Calu3 (cell line): ENCODE measurements at regions not wholly inside any gene's neighbourhood (a gene's known extent, or its start where the extent isn't known, plus 50 kb on each side); places are given as distances from the start of the nearest gene placed in this dataset.
A peak's percentile ranks its signal among the peaks of the same experiment; 100 is the strongest.

ENCODE experiments used
- BruUV-seq: library from RNA; stranded (reverse); fragments of 400-500 nt; replicated peaks from 2 replicates; lab custom pipeline; 2021; lab: Mats Ljungman, UMichigan
- CTCF ChIA-PET: fragments of 300-600 bp; sonication (Branson Sonifier 250); formaldehyde crosslinking; loops from one replicate; lab custom pipeline; 2022; ENCODE audit warnings: antibody characterized with exemption; lab: Charles Lee
- DNase-seq: peaks from one replicate; pipeline ENCODE4 v3.0.0; 2022
- H3K27ac Mint-ChIP-seq: one replicate; pipeline ENCODE4 v1.8.0; 2022; ENCODE audit warnings: mixed read lengths; ENCODE audit not compliant: unreplicated experiment
- H3K27me3 Mint-ChIP-seq: one replicate; pipeline ENCODE4 v1.8.0; 2022; ENCODE audit warnings: mixed read lengths; ENCODE audit not compliant: unreplicated experiment
- H3K36me3 Mint-ChIP-seq: one replicate; pipeline ENCODE4 v1.8.0; 2022; ENCODE audit warnings: mild to moderate bottlenecking, moderate library complexity, mixed read lengths; ENCODE audit not compliant: insufficient read depth, unreplicated experiment
- H3K4me1 Mint-ChIP-seq: one replicate; pipeline ENCODE4 v1.8.0; 2022; ENCODE audit warnings: mild to moderate bottlenecking, low read depth, mixed read lengths; ENCODE audit not compliant: unreplicated experiment
- H3K4me3 Mint-ChIP-seq: one replicate; pipeline ENCODE4 v1.8.0; 2022; ENCODE audit warnings: mild to moderate bottlenecking, low read depth, moderate library complexity, mixed read lengths; ENCODE audit not compliant: unreplicated experiment
- H3K9me3 Mint-ChIP-seq: one replicate; pipeline ENCODE4 v1.8.0; 2022; ENCODE audit warnings: low read depth, mixed read lengths; ENCODE audit not compliant: unreplicated experiment
- intact Hi-C: fragments of 100-400 bp; cut with micrococcal nuclease; formaldehyde crosslinking; loops from one replicate; pipeline ENCODE4 v1.10.0; 2022; ENCODE audit not compliant: unreplicated experiment
- TF ChIP-seq, protein P1 (sequence below): fragments of 200-600 bp; IDR thresholded peaks from one replicate; pipeline ENCODE4 v1.8.0; 2022; ENCODE audit warnings: antibody characterized with exemption; ENCODE audit not compliant: unreplicated experiment

DNA sequence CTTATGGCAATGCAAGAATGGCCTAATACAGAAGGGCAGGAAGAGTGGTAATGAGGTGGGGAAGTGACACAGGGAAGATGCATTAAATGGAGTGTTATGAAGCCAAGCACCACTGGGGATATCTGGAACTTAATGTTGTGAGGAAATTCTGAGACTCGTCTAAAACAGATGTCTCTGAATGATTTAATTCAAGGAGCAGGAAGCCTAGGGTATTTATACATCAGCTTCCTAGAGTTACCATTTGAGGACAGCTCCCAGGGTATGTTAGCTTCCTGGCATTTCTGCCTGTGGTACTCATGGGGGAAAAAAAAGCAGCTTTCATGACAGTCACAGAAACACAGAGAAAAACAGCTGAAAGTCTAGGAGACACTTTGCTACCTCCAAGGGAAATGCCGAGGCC lies 989.5 kb downstream of the CBLN2 start:
- no peaks in the 10 kb centered on the region for H3K36me3 Mint-ChIP-seq
- peaks cover 12% of the 10 kb centered on the region for H3K9me3 Mint-ChIP-seq
- no peaks in the 10 kb centered on the region for H3K27me3 Mint-ChIP-seq
- TF ChIP-seq, protein P1, sequence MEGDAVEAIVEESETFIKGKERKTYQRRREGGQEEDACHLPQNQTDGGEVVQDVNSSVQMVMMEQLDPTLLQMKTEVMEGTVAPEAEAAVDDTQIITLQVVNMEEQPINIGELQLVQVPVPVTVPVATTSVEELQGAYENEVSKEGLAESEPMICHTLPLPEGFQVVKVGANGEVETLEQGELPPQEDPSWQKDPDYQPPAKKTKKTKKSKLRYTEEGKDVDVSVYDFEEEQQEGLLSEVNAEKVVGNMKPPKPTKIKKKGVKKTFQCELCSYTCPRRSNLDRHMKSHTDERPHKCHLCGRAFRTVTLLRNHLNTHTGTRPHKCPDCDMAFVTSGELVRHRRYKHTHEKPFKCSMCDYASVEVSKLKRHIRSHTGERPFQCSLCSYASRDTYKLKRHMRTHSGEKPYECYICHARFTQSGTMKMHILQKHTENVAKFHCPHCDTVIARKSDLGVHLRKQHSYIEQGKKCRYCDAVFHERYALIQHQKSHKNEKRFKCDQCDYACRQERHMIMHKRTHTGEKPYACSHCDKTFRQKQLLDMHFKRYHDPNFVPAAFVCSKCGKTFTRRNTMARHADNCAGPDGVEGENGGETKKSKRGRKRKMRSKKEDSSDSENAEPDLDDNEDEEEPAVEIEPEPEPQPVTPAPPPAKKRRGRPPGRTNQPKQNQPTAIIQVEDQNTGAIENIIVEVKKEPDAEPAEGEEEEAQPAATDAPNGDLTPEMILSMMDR = no peak
- BruUV-seq = no TSS peak
- no peak overlapping the region for H3K4me3 Mint-ChIP-seq
- intact Hi-C loops = no loop called here
- DNase-seq = no peak
- H3K4me1 Mint-ChIP-seq = no peaks in the 10 kb centered on the region
- CTCF ChIA-PET = no interaction called here
- H3K27ac Mint-ChIP-seq = no peak overlapping the region

DNA sequence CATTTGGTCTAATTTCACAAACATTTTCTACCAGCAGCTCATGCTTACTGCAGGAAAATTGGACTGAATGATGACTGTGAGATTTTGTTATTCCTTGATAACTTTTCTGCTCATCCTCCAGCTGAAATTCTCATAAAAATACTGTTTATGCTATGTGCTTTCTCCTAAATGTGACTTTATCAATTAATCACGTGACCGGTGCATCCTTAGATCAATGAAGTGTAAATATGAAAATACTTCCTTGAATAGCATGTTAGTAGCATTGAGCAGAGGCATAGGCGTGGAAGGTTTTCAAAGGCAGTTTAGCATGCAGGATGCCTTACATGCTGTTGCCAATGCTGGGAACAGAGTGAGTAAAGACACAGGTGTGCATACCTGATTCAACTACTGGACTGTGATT lies 1002.5 kb downstream of the CBLN2 start:
- no TSS peak for BruUV-seq
- Mint-ChIP-seq H3K27me3 (no peaks in the 10 kb centered on the region), H3K36me3 (no peaks in the 10 kb centered on the region), H3K4me1 (no peaks in the 10 kb centered on the region), H3K9me3 (peaks cover 9% of the 10 kb centered on the region), H3K27ac (no peak overlapping the region), H3K4me3 (no peak overlapping the region)
- TF ChIP-seq, protein P1 = no peak
- intact Hi-C loops = no loop called here
- CTCF ChIA-PET = no interaction called here
- no peak for DNase-seq

DNA sequence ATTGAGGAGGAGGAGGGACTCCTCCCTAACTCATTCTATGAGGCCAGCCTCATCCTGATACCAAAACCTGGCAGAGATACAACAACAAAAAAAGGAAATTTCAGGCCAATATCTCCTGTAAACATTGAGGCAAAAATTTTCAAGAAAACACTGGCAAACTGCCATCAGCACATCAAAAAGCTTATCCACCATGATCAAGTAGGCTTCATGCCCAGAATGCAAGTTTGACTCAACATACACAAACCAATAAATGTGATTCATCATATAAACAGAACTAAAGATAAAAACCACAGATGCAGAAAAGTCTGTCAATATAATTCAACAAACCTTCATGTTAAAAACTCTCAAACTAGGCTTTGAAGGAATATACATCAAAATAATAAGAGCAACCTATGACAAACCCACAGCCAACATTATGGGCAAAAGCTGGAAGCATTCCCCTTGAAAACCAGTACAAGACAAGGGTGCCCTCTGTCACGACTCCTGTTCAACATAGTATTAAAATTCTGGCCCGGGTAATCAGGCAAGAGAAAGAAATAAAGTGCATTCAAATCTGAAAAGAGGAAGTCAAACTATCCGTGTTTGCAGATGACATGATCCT lies 1014.3 kb downstream of the CBLN2 start:
- peak; percentile 11 for DNase-seq

DNA sequence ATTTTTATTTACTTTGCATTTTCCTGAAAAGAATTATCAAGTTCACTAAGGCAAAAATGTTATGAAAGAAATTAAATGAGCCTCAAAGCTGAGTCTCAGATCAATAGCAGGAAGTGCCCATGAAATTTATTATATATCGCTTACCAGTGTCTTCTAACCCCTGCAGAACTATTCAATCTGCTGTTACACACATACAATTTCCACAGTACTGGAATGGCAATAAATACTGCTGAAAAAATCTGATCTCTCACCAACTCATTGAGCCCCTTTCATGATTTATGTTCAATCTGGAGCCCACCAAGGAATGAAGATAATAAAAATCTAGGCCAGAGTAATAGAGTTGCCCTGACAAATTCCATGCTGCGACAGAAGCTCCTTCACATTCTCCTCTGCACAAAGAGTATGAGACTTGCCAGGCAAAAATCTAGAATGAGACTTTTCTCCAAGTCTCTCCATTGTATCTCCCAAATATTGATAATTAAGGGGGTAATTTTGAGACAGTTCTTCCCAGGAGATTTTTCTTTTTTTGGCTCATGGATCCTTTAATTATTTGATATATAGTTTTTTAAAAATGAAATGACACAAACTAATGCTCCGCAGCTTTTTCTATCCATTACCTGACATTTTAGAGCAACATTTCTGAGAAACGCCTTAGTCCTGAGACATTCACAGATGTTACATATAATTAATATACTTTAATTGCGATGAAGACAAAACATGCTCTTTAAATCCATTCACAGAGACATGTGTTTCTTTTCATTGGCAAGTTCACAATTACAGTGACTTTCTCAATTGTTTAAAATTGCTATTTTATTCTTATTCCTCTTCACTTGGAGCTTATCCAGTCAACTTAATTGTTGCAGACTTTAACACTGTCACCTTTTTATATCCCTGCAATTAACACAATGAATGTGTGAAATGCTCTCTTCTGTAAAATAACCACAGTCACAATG lies 1020.4 kb downstream of the CBLN2 start:
- peaks cover under 1% of the 10 kb centered on the region for H3K4me1 Mint-ChIP-seq
- CTCF ChIA-PET = no interaction called here
- no peaks in the 10 kb centered on the region for H3K27me3 Mint-ChIP-seq
- DNase-seq = no peak
- H3K27ac Mint-ChIP-seq = no peak overlapping the region
- no TSS peak for BruUV-seq
- H3K36me3 Mint-ChIP-seq = no peaks in the 10 kb centered on the region
- TF ChIP-seq, protein P1 = no peak
- intact Hi-C loops = no loop called here
- no peak overlapping the region for H3K4me3 Mint-ChIP-seq
- H3K9me3 Mint-ChIP-seq = peaks cover 7% of the 10 kb centered on the region

More for the DNA sequence above, 1014.3 kb downstream of the CBLN2 start:
- Mint-ChIP-seq H3K27ac (no peak overlapping the region), H3K9me3 (peaks cover 2% of the 10 kb centered on the region), H3K4me1 (peaks cover 18% of the 10 kb centered on the region), H3K4me3 (no peak overlapping the region), H3K36me3 (no peaks in the 10 kb centered on the region), H3K27me3 (no peaks in the 10 kb centered on the region)
- CTCF ChIA-PET = interaction anchor here (0.7 to 0.8 kb wide), 2 partner anchors 8 to 19 kb away, joined by 3 read pairs; no protein-coding TSS in a partner anchor
- no TSS peak for BruUV-seq
- intact Hi-C loops = no loop called here
- TF ChIP-seq, protein P1 = no peak
